Stimulated activated CD4-positive, alpha-beta T cell treated with anti-CD3 and anti-CD28 coated beads, Interleukin-4, amount 100 ng/mL, for 4 hours (primary cell): ENCODE measurements at regions not wholly inside any gene's neighbourhood (a gene's known extent, or its start where the extent isn't known, plus 50 kb on each side); places are given as distances from the start of the nearest gene placed in this dataset.
"Not testable (repeated sequence)": the region's sequence is repeated elsewhere in the genome, so short reads cannot be mapped to it uniquely, and the experiment has no call there.

Experiments
- DNase-seq, 2 experiments: peaks; one replicate each; pipeline ENCODE4 v3.0.0-alpha.2; 2020

DNA sequence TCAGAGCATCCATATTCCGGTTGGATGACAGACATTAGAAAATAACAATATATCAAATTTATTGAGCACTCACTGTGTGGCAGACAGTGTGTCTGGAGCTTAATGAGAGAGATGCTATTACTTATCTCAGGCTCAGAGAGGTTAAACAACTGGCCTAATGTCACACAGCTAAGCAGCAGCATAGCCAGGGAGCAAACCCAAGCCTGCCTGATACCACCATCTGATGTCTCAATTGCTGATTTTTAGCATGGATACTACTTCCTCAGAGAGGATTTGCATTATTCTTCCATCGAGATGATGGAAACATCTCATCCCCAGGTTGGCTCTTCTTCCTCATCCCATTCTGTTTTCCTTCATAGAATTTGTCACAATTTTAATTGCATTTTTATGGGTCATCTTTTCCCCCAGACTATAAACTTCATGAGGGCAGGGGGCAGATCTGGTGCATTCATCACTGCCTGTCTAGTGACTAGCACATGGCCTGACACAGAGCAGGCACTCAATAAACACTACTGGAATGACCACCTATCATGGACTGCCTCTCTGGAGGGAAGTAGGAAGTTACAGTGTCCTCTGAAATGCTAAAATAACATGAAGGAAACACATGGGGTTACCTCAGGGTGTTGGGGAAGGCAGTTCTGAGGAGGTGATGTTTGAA lies 344.8 kb upstream of the CCL2 start:
- no peak for DNase-seq

DNA sequence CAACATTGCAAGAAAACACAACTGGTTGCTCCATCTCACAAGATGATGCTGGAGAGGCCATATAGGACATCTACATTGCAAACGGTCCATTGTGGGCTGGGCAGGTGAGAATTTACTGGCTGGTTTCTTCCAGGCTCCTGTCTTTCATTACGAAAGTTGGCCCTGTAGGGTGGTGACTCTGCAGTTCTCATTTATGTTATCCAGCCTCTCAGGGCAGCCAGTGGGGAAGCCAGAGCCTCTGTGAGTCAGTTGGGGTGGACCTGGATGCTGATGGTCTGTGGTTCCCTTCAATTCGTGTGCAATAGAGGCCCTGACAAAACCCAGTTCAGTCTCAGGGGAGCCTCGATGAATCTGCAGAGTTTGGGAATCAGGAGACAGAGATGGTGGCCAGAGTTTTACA lies 341.0 kb upstream of the CCL2 start:
- DNase-seq, result no peak

DNA sequence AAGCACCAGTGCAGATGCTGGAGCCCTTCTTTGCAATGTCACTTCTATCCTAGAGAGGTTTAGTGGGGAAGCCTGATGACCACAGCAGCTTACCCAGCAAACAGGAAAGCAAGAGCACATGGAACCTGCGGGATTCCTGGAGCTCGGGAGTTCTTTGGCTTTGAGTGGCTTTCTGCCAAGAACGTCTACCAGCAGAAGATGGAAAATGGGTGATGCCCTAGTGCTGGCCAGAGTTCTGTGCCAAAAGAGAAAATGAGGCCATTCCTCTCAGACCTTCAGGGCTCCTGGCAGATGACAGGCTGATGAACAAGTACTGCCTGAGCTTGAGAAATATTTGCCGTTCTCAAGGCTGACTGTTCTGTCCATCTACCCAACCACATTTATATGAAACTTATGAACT lies 332.1 kb upstream of the CCL2 start:
- no peak for DNase-seq

DNA sequence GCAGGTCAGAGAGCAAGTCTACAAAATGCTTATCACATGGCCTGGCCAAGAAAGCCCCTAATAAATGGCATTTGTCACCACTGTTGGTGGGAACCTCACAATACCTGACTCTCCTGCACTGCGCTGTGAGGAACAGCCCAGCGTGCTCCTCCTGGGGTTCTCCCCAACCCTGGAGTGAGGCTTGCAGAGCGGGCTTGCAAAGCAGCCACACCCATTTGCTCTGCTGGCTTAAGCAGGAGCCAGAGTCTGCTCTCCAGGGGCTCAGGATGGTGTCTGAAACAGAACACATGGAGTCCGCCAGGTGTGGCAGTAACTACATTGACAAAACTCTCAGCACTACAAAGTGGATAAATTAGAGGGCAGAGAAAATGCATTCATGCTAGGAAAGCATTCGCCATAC lies 331.0 kb upstream of the CCL2 start:
- DNase-seq, result no peak

DNA sequence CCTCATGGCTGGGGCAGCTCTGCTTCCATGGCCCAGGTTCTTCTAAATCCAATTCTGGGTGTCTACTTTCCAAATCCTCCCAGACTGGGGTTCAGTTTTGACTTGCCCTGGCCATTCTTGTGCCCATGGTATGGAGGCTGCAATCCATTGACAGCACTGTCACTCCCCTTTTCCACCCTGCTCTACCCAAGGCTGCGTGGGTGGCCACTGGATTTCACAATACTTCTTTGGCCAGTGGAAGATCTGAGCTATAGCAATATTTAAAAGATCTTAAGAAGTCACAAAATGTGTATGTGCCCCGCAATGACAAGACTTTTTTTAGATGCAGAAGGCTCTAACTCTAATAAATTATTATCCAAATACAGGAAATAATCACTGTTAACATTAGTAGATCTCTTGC lies 329.4 kb upstream of the CCL2 start:
- DNase-seq, result no peak

DNA sequence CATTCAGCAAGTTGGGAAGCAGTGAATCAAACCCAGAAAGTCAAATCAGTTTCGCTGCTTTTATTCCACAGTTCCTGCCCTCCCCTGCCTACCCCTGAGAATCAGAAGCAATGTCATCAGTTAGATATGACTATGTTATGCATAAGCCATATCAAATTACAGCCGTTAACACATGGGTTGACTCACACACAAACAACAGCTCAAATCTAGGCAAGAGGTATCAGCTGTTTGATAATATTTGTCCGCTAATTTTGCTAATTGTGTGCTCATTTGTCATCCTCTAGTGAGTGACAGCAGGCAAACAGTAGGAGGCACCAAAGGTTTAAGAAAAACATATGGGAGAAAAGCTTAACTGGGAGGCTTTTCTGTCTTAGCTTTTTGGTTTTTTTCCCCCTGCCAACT lies 327.4 kb upstream of the CCL2 start:
- DNase-seq, result no peak

DNA sequence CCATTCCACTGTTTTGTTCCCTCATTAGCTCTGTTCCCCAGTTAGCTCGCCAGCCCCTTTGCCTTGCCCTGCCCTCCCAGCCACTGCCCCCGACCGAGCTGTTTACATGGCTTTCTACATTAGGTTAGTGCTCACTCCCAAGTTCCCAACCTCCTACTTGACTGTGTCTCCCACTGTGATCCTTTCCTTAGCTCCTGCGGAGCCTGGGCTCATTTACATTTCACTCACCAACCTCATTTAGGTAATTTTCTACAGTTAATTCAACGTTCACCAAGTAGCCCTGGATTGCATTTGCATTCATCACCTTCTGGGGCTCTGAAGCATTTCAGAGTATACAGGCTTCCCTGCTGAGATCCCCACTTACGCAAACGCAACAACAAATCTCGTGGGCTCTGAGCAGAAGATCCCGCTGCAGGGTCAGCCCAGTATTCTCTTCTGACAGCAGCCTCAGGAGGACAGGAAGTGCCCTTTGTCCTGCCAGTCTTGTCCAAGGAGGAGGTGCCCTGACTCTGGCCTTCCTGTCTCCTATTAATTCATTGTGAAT lies 325.8 kb upstream of the CCL2 start:
- DNase-seq, result no peak

DNA sequence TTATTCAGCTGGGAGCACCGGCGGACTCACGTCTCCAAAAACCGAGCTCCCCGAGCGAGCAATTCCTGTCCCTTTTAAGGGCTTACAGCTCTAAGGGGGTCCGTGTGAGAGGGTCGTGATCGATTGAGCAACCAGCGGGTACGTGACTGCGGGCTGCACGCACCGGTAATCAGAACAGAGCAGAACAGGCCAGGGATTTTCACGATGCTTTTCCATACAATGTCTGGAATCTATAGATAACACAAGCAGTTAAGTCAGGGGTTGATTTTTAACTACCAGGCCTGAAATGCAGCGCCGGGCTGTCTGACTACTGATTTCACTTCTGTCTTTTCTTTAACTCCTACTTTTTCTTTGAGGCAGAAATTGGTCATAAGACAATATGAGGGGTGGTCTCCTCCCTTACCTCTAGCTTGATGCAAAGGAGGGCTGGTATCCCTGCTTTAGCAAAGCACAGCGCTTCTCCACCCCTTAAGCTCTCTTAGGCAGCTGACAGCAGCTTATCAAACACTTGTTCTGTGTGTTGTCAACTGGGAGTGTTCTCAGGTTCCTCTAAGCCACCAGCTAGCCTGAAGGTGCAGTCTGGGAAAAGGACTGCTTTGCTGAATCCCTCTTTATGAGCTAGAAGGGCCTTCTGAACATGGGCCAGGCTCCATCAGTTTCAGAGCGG lies 323.8 kb upstream of the CCL2 start:
- DNase-seq, result not testable (repeated sequence)

DNA sequence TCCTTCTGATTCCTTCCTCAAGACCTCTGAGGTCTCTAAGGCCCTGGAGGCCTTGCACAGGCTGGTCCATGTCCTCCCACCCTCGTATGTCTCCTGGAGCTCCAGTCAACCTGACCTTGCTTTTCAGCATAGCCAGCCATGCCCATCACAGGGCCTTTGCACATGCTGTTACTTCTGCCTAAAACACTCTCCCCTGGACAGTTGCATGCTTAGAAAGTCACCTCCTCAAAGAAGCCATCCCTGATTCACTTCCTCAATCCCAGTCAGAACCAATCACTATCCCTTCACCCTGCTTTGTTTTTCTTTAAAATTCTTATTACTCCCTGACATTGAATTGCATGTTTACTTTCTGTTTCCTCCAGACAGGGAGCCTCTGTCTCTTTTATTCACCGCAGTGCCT lies 322.1 kb upstream of the CCL2 start:
- DNase-seq, result no peak

DNA sequence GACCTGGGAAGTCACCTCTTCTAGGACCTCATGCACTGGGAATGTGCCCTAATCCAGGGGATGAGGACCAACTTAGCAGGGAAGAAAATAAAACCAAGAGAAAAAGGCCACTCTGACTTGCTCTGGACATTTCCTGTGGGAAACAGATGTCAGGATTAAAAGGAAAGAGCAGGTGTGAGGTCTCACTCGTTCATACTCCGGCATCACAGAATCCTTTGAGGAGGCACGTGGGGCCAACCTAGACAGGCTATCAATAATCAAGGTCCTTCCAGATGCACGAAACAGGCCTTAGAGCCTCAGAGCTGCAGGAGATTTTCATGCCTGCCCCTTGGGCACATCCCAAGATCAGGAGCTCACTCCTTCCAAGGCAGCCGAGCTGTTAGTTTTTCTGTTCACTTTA lies 321.5 kb upstream of the CCL2 start:
- no peak for DNase-seq

DNA sequence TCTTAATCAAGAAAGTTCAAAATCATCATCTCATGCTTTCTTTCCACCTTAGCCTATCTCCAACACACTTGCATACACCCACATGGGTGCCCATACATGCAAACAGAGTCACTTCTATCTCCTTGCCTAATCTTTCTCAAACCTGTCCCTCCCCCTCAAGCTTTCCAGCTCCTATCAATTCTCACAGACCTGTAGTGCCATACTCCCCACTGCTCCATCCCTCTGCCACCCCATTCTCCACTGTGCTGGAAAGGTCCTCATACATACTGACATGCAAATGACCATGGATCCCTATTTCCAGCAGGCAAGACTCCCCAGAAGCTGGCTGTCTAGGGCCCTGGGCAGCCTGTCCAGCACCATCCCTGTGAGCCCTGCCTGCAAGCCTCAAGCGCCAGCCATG lies 320.4 kb upstream of the CCL2 start:
- no peak for DNase-seq

DNA sequence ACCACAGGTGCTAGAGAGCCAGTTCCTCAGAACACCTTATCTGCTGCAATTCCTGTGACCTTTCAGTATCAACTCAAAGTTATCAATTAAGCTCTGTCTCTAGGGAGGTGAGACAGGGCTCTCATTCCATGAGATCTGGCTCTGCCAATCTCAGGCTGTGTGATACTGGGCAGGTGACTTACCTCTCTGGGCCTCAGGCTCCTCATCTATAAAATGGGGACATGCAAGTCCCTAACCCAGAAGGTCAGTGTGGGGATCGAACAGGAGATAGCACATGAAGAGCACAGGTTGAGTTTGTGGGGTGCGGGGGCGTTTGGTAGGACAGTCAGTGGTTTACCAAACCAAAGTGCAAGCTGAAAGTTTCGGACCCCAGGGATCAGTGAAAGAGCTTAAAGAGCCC lies 319.3 kb upstream of the CCL2 start:
- no peak for DNase-seq

DNA sequence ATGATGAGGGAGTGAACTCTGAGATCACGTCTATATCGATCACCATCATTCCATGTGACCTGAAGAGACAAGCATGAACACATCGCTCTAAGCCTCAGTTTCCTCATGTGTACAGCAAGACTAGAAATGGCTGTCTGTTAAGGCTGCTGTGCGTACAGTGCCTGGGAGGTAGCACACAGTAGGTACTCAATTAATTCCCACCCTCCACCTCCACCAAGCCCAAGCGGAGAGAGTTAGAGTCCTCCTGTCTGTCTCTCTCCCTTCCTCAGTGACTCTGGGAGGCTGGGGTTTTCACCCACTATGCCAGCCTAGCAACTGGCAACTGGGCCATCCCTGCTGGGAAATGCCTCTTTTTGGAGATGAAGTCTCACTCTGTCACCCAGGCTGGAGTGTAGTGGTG lies 318.3 kb upstream of the CCL2 start:
- DNase-seq, result no peak

DNA sequence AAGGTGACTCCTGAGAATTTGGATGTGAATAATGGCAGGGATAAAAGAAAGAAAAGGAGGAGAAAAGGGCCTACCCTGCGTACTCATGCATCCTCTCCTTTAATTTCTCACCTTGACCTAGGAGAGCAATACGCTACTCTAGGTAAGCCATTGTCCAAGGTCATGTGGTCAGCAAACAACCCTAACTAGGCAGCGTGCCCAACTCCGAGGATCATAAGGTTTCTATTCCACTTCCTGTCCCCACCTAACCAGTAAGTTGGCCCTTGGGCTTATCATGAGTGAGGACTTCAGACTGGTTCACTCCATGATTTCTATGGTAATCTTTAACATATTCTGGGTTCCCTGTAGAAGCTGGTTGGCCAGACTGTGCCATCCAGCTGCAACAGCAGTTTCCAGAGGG lies 315.1 kb upstream of the CCL2 start:
- no peak for DNase-seq

DNA sequence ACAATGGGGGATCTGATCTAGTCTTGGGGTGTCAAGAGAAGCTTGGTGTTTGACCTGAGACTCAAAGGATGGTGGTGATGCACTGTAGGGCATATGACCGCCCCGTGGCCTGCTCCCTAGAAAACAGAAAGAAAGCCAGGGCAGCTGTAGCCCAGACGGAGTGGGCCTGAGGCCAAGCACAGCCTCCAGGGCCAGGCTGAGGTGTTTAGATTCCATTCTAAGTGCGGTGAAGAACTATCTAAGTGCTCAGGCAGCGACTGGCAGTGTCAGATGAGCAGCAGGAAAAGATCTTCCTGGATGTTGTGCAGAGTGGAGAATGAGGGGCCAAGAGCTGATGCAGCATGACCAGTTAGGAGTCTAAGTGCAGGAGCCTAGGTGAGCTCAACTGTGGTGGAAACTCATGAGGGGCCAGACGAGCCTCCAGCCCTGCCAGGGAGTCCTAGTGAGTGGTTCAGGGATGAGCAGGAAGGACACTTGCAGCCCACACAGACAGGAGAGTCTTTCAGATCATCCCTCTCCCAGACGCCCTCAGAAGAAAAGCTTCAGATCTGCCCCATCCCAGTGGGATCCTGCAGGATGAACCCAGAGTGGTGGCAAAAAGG lies 314.2 kb upstream of the CCL2 start:
- no peak for DNase-seq

DNA sequence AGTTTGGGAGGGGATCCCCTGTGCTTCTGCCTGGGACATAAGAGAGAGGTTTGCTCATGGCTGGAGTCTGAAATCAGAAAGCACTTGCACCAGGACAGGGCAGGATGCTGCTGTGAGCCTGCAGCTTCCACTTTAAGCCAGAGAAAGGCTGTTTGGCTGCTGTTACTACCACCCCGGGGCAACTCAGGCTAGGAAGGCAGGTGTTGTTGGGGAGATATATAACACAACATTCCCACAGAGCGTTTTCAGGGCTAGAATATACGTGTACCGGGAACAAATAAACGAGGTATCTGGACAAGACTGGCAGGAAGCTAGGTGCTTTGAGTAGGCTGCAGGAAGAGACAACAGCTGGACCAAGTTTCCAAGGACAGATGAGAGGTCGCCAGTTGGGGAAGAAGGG lies 313.3 kb upstream of the CCL2 start:
- no peak for DNase-seq

DNA sequence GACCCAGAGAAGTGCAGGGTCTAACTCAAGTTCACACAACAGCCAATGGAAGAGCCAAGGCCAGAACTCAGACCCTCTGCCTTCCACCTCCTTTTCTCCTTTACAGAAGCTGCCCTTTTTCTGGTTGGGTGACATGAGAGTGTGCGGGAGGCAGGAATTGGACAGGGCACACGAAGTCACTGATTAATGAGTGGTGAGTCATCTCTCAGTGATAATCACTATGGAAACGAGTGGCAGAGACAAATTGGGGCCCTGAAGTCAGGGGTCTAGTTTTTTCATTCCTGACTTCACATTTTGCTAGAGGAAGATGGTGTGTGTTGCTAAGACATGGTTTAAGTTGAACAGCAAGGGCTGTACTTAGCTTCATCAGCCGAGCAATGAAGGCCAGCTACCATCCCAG lies 312.7 kb upstream of the CCL2 start:
- no peak for DNase-seq

DNA sequence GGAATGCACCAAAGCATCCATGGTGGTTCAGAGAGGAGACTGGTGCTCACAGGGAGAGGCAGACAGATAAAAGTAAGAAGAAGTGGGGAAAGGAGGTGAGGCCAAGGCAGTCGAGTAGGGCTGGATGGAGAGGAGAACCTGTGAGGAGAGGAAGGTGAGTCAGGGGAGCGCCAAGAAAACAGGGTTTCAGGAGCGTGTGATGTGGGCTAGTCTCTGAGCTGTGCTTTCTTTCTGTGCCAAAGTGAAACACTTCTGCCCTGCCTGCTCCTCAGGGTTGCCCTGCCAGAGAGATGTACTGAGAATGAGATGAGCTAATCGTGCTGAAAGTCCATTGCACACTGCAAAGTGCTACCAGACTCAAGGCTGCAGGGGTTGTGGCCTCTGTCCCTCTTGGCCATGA lies 310.7 kb upstream of the CCL2 start:
- no peak for DNase-seq

DNA sequence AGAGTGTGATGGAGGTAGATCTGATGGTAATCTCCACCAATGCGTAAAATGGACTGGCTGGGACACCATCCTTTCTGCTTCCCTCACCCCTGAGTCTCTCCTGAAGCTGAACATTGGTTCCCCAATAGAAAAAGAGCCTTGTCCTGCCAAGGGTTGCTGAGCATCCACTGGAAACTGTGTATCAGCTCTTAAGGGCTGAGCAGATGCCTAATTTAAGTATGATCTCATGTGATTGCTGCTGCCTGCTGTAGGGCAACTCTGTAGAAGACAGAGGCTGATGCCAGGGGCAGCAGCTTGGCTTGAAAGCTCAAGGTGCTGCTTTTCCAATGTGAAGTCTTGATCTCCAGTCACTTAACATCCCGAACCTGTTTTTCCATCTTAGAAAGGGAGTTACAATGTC lies 310.3 kb upstream of the CCL2 start:
- no peak for DNase-seq

DNA sequence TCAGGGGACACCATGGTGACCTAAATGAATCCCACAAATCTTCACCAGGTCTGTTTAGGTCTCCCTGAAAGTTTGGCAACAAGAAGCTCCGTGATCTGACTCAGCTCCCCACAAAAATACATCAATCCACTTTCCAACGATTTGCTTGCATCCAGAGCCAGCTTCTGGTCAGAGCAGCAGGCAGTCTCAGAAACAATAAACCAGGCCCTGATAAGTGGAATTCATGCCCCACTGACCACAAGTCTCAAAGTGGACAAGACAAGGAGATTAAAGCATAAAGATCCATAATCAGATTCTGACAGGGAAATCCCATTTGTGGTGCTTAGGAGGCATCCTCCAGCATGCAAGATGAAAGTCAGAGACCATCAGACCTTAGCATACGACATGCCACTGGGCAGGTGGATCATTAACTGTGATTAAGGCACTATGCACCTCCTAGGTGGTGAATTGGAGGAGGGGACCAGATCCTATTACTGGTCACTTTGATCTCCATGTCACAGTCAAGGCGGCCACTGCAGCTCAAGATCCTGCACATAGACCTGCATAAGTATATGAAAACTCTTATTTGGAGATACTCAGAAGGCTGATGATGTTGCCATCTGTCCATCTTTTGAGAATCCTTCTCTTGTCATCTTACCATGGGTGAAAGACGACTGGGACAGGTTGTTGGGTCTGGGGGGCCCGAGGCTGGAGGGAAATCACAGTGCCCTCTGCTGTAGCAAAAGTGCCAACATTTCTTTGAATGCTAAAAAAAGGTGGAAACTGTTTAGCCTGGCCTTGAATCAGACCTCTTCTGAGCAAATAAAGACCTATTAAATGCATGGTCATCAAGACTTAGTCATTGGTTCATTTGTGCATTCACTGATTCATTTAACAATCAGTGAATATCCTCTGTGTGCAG lies 309.2 kb upstream of the CCL2 start:
- DNase-seq, result no peak

DNA sequence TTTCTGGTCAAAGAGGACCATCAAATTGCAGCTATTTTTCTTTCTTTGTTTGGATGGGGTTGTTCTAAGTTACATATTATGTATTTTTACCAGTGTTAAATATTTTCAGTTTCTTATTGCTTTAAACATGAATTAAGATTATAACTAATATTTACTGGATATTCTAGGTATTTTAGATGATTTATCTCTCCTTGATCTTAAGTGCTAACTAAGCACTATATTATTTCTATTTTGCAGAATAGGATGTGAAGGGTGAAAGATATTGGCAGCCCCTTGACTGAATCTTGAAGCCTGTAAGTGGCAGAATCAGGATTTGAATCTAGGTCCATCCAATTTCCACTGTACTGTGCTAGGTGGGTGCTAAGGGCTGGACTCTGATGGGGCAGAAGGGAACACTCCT lies 307.3 kb upstream of the CCL2 start:
- no peak for DNase-seq

DNA sequence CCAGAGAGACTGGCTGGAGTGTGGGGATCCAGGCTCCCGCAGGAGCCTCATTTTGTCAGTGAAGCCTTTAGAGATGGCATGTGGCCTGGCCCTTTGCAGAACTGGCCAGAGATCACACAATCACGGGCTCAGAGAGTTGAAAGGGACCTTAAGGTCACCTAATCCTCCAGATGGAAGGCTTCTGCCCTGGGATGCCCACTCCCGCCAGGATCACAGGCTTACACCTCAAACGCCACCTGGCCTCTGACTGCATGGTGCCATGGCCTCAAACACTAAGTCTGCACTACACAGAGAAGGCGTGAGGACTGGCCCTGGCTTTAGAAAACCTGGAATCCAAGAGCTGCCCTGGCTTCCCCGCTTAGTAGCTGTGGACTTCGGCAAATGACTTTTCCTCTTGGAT lies 306.8 kb upstream of the CCL2 start:
- DNase-seq, result no peak

DNA sequence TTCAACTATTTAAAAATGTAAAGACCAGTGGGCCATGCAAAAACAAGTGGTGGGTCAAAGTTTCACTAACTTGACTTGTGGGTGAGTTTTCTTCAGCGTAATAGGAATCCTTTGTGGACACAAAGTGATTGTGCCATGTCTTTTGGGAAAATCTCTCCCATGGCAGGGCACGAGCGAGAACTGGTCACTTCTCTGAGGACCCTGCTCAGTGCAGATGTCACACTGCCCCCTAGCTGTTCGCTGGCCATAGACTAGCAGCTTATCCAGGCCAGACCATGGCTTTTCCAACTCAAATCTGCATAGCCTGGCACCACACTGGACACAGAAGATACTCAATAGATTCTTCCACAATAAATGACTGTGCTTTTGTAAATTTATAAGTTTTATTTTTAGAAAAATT lies 306.0 kb upstream of the CCL2 start:
- no peak for DNase-seq

DNA sequence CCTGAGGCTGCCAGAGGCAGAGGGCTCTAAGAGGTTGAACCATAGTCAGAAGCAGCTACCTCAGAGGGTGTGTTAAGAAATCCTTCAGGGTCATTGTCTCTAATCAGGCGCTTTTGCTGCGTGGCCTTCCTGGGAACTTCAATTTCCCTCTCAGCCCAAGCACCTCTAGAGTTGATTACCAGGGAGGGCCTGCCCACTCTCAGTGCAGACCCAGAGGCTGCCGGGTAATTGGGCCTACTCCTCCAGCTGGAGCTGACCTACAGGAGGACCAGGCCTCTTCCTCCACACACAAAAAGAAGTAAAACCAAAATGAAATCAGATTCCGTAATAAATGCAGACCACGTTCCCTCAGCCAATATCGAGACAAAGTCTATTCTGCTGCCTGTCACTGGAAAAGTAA lies 305.0 kb upstream of the CCL2 start:
- DNase-seq, result no peak
